ENCODE measurements at regions not wholly inside any gene's neighbourhood (a gene's known extent, or its start where the extent isn't known, plus 50 kb on each side); places are given as distances from the start of the nearest gene placed in this dataset.

DNA sequence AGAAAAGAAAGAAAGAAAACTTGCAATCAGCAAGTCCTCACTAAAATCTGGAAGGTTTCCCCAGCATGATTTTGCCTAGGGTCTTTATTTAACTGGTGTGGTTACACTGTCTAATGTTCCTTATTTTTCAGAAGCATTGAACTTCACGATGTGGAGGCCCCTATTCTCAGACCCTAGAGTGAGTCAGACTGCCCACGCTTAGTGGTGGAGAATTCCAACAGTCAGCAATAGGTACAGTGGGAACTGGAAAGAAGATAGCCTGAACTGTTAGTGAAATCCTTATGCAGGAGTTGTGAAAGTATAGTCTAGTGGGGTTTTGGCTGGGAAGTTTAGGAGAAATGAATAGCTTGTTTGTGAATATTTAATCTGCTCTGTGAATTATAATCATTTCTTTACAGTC lies 115.0 kb downstream of the FZD1 start:
- H3K9me3 ChIP-seq (ENCODE audit: low read length): no peaks in the 10 kb centered on the region

DNA sequence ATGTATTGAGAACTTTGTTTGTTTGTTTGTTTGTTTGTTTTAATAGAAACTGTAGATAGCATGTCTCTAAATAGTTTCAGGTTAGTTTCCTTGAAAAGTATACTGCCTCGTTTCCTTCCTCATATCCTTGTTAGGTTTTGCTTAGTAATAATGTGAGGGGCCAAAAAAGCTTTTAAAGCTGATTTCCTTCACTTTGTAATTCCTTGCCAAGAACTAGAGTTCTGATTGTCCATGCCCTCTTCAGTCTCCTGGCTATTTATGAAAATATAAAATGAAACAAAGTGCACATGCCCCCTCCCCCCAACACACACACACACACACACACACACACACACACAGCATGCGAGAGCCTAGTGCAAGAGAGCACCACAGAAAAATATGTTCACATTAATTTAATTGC lies 115.8 kb downstream of the FZD1 start:
- H3K9me3 ChIP-seq (ENCODE audit: low read length): no peaks in the 10 kb centered on the region
- no peaks in the 10 kb centered on the region for H3F3A ChIP-seq (ENCODE audit: insufficient read depth, low read length)
- H3K4me3 ChIP-seq (ENCODE audit: low read depth, low read length, poor library complexity, severe bottlenecking): no peak overlapping the region

More for the DNA sequence above, 115.0 kb downstream of the FZD1 start:
- no peaks in the 10 kb centered on the region for H3K27me3 ChIP-seq (ENCODE audit: insufficient read depth, low read length)
- H3K27ac ChIP-seq (ENCODE audit: low read depth, low read length, poor library complexity, severe bottlenecking): no peak overlapping the region
- H3K4me1 ChIP-seq (ENCODE audit: insufficient read depth, low read length, severe bottlenecking): no peaks in the 10 kb centered on the region
- H3K36me3 ChIP-seq (ENCODE audit: insufficient read depth, low read length): no peaks in the 10 kb centered on the region
- H3K4me3 ChIP-seq (ENCODE audit: low read depth, low read length, poor library complexity, severe bottlenecking): no peak overlapping the region
- TF ChIP-seq, protein P1, sequence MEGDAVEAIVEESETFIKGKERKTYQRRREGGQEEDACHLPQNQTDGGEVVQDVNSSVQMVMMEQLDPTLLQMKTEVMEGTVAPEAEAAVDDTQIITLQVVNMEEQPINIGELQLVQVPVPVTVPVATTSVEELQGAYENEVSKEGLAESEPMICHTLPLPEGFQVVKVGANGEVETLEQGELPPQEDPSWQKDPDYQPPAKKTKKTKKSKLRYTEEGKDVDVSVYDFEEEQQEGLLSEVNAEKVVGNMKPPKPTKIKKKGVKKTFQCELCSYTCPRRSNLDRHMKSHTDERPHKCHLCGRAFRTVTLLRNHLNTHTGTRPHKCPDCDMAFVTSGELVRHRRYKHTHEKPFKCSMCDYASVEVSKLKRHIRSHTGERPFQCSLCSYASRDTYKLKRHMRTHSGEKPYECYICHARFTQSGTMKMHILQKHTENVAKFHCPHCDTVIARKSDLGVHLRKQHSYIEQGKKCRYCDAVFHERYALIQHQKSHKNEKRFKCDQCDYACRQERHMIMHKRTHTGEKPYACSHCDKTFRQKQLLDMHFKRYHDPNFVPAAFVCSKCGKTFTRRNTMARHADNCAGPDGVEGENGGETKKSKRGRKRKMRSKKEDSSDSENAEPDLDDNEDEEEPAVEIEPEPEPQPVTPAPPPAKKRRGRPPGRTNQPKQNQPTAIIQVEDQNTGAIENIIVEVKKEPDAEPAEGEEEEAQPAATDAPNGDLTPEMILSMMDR (IDR thresholded peaks at IDR 0.05; ENCODE audit: low read length): no peak
- H3K9me2 ChIP-seq (ENCODE audit: low read depth, low read length): no peaks in the 10 kb centered on the region
- no peak overlapping the region for H2AFZ ChIP-seq (ENCODE audit: low read length)
- no peaks in the 10 kb centered on the region for H3F3A ChIP-seq (ENCODE audit: insufficient read depth, low read length)
- no peaks in the 10 kb centered on the region for H3K79me2 ChIP-seq (ENCODE audit: insufficient read depth, low read length)
- no peak overlapping the region for H3K4me2 ChIP-seq (ENCODE audit: low read length)
- H3K9ac ChIP-seq (ENCODE audit: low read length): no peak overlapping the region
- H4K20me1 ChIP-seq (ENCODE audit: insufficient read depth, low read length): no peaks in the 10 kb centered on the region

DNA sequence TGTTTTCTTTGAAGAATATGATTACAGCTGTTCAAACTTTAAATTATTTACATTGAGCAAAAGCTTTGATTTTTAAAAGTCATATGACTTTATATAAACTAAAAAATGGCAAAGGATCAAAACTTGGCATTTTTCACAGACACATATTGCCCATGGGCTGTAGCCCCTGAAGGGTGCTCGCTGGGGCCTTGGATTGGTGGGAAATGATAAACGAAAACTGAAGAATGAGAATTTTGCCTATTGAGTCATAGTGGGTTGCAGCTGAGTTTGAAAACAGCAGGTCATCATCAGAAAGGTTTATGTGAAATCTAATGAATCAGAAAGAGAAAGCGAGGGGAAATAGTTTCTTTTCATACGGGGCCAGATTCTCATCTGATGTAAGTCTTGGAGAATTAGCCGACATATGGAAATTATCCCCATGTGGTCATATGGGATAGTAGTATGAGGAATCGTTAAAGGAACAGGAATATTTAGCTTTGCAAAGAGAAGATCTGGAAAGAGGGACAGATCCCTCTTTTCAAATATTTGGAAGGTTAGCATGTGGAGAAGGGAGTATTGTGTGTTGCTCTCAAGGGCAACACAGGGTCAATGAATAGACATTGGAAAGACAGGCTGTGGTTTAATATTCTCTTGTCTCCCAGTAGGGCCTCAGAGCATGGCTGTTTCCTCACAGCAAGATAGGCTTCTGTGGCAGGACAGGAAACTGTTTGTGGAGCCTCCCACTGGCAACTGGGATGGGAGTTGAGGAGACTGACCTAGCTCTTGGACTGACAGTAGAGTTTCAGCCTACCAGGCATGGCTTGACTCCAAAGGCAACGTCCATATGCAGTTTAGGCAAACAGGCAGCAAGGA lies 119.0 kb downstream of the FZD1 start:
- Histone ChIP-seq H3K79me2 (ENCODE audit: insufficient read depth, low read length) (no peaks in the 10 kb centered on the region), H3K4me1 (ENCODE audit: insufficient read depth, low read length, severe bottlenecking) (no peaks in the 10 kb centered on the region), H3K9me2 (ENCODE audit: low read depth, low read length) (no peaks in the 10 kb centered on the region), H2AFZ (ENCODE audit: low read length) (no peak overlapping the region), H3K27me3 (ENCODE audit: insufficient read depth, low read length) (no peaks in the 10 kb centered on the region), H3K4me2 (ENCODE audit: low read length) (no peak overlapping the region), H3K27ac (ENCODE audit: low read depth, low read length, poor library complexity, severe bottlenecking) (no peak overlapping the region), H3K9ac (ENCODE audit: low read length) (no peak overlapping the region), H3K4me3 (ENCODE audit: low read depth, low read length, poor library complexity, severe bottlenecking) (no peak overlapping the region), H4K20me1 (ENCODE audit: insufficient read depth, low read length) (no peaks in the 10 kb centered on the region), H3K9me3 (ENCODE audit: low read length) (no peaks in the 10 kb centered on the region), H3F3A (ENCODE audit: insufficient read depth, low read length) (no peaks in the 10 kb centered on the region), H3K36me3 (ENCODE audit: insufficient read depth, low read length) (no peaks in the 10 kb centered on the region)
- TF ChIP-seq, protein P1 (IDR thresholded peaks at IDR 0.05; ENCODE audit: low read length): no peak
- no peak for TF ChIP-seq EZH2 (IDR thresholded peaks at IDR 0.05; ENCODE audit: borderline replicate concordance, low read length)

More for the DNA sequence above, 115.8 kb downstream of the FZD1 start:
- no peak for TF ChIP-seq EZH2 (IDR thresholded peaks at IDR 0.05; ENCODE audit: borderline replicate concordance, low read length)
- TF ChIP-seq, protein P1 (IDR thresholded peaks at IDR 0.05; ENCODE audit: low read length): no peak
- Histone ChIP-seq H3K9ac (ENCODE audit: low read length) (no peak overlapping the region), H3K36me3 (ENCODE audit: insufficient read depth, low read length) (no peaks in the 10 kb centered on the region), H2AFZ (ENCODE audit: low read length) (no peak overlapping the region), H4K20me1 (ENCODE audit: insufficient read depth, low read length) (no peaks in the 10 kb centered on the region), H3K79me2 (ENCODE audit: insufficient read depth, low read length) (no peaks in the 10 kb centered on the region), H3K4me2 (ENCODE audit: low read length) (no peak overlapping the region), H3K4me1 (ENCODE audit: insufficient read depth, low read length, severe bottlenecking) (no peaks in the 10 kb centered on the region), H3K27ac (ENCODE audit: low read depth, low read length, poor library complexity, severe bottlenecking) (no peak overlapping the region), H3K27me3 (ENCODE audit: insufficient read depth, low read length) (no peaks in the 10 kb centered on the region), H3K9me2 (ENCODE audit: low read depth, low read length) (no peaks in the 10 kb centered on the region)

Data from OCI-LY1 (cell line).